Skeletal muscle cell (primary cell): ENCODE measurements at regions not wholly inside any gene's neighbourhood (a gene's known extent, or its start where the extent isn't known, plus 50 kb on each side); places are given as distances from the start of the nearest gene placed in this dataset.
"Not testable (repeated sequence)": the region's sequence is repeated elsewhere in the genome, so short reads cannot be mapped to it uniquely, and the experiment has no call there.

Experiments
- DNase-seq: peaks from one replicate; pipeline ENCODE4 v3.0.0-alpha.2; 2010; ENCODE audit warnings: low read depth
- H3K4me3 ChIP-seq: 2 replicates; pipeline ENCODE4 v1.5.1; 2011; ENCODE audit warnings: low read depth, mild to moderate bottlenecking, control low read depth, low read length, moderate library complexity

DNA sequence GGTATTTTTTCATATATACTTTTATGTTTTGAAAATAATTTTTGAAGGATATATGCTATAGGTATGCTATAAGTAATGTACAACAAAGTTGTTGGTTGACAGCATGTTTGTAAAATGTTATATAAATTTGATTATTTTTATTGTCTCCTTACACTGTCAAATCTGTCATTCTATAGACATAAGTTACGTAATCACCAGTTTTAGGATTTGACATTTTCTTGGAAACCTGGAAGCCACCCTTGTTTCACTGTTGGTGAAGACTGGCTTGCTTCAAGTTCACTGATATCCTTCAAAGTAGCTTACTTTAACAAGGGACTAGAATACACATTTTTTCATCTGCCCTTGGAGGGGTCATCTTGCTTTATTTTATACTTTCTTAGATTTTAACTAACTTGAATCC, 1288.6 kb upstream of the EYS start:
- no peak for DNase-seq
- no peak overlapping the region for H3K4me3 ChIP-seq

DNA sequence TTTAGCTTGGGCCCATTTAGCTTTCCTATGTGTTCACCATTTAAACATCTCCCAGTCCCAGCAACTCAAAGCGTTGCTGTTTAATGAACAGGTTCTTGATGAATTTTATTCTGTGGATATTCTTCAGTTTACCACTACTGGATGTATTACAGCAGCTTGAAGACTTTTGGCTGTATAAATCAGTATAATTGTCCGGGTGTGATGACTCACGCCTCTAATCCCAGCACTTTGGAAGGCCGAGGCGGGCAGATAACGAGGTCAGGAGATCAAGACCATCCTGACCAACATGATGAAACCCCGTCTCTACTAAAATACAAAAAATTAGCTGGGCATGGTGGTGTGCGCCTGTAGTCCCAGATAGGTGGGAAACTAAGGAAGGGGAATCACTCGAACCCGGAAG, 1286.7 kb upstream of the EYS start:
- H3K4me3 ChIP-seq, DNase-seq: not testable (repeated sequence)

DNA sequence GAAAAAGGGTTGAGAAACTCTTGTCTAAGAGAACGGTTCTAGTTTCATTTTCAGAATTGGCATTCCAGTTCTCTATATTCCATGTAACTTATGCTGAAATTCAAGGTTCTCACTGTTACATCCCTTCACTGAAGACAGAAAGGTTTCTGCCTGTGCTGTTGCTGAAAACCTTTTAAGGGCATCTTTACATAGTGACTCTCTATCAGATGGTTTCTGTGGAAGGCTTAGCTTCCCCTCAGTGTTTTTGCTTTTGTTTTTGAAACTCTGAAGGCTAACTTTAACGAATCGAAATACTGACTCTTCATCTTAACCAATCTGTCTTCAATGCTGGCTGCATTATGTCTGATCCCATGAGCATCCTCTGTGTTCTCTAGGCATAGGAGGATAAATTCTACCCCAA, 1286.2 kb upstream of the EYS start:
- DNase-seq = no peak
- no peak overlapping the region for H3K4me3 ChIP-seq

DNA sequence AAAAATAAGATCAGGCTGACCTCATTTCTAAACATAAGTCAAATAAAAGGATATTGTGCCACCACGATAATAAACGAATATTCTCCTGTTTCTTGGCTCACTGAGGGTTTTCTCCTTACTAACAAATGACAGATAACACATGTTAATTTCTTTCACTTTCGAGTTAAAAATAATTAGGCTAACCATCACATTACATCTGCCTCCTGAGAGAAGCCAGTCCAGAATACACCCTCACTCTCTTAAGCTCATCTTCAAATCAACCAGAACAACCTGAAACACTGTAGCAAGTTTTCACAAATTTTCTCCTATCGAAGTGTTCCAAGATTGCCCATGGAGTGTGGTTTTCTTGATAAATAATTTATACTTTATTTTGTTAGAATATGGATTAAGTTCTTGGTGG, 1285.6 kb upstream of the EYS start:
- DNase-seq = no peak
- no peak overlapping the region for H3K4me3 ChIP-seq

DNA sequence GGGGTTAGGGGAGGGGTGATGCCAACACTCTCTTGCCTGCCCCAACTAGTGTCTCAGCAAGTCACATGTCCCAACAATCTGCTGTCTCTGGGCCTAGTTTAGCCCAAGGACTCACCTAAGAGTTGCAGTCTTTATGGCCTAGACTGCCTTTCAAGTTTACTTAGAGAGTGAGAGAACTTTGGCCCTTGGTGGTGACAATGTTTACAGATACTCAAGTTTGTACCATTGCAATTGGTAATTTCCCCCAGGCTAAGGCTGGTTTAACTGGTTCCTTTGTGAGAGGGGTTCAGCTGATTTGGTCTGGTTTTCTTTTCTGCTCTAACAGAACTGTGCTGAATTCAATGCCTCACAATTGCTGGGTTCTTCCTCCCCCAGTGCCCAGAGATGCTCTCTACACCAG, 1279.9 kb upstream of the EYS start:
- DNase-seq = no peak
- H3K4me3 ChIP-seq = no peak overlapping the region

DNA sequence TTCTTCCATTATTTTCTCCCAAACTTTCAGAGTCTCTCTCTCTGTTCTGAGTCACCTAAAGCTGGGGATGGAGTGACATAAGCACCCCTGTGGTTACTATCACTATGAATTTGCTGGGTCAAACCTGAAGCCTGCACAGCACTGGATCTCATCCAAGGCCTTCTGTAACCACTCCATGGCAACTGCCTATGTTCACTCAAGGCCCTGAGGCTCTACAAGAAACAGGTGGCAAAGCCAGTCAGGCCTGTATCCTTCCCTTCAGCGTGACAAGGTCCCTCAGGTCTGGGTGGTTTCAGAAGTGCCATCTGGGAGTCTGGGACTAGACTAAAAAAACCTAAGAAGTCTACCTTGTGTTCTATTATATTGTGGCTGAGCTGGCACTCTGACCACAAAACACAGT, 1278.8 kb upstream of the EYS start:
- no peak for DNase-seq
- H3K4me3 ChIP-seq = no peak overlapping the region

DNA sequence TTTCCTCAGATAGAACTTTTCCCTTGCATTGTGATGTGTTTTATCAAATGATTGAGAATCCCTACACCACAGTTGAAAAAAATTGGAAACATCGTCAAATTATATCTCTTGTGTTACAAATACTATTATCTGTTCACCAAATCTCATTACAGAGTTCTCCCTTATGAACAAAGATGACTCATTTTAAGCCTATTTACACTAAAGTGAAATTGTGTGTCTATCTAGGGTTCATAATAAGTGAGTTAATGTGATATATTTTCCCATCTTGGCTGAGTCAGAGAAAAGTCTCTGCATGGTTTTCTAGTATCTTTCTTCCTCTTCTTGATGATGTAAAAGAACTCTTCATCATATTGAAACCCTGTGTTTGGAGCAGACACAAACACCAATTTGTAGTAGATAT, 1263.3 kb upstream of the EYS start:
- DNase-seq = no peak
- H3K4me3 ChIP-seq = no peak overlapping the region

DNA sequence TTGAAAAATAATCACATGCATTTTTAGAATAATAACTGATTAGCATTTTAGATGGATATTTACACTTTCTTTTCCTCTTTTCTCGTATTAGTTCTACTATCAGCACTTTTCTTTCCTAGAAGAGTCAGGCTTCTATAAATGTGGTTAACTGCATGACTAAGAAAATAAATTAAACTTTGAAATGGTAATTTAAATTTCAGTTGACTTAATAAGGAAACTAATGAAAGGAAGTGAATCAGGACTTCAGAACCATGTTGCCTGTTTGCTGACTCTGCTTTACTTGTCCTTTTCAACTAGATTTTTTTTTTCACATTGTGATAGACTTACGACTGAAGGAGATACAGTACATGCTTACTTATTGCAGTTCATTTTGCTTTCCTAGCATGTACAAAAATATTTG, 1258.2 kb upstream of the EYS start:
- no peak overlapping the region for H3K4me3 ChIP-seq
- no peak for DNase-seq

DNA sequence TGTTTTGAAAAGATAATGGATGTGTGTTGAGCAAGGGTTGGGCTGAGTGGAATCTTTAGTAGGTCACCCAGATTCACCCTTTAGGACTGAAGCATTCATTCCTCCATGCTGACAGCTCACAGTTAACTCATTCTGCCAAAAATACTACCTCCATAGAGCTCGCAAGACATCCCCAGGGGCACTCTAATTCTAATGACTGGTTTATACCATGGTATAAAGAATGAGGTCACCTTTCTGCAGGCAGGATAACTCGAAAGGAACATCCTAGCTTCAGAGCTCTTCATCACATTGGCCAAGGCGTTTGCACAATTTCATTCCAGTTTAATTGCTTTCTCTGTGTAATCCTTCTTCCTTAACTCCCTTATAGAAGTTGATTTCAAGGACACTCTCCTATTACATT, 1257.2 kb upstream of the EYS start:
- DNase-seq = peak; percentile 47
- no peak overlapping the region for H3K4me3 ChIP-seq

DNA sequence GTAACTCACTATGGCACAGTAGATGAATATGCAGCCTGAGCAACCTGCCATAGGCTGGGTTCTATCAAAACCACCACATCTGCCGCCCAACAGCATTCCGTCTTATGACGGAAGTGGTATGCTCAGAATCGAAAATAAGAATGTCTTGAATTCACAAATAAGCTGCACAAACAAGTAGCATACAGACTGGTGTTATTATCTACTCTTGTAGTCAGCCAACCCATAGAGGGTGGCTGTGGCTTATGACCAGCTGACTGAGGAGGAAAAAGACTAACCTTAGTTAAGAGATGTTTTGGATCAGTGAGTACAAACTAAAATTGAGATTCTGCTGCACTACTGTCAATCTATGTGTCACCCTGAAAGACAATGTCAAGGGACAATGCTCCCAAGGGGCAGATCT, 1255.1 kb upstream of the EYS start:
- no peak overlapping the region for H3K4me3 ChIP-seq

DNA sequence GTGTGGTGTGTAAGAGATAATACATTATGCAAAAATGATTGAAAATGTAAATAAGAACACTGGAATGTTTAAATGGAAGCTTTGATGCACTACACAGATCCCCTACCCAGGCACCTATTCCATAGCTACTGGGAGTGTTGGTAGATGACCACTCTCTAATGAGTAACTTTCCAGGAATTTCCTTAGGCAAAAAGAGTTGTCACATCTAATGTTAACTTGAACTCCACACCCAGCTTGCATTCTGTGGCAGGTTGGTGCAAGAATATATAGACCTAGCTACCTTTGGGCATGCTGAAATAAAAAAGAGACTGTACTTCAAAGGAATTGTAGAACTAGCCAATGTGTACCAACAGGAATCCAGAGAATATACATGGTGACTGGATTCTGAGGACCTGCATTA, 1254.2 kb upstream of the EYS start:
- H3K4me3 ChIP-seq = no peak overlapping the region
- no peak for DNase-seq

More for the DNA sequence above, 1255.1 kb upstream of the EYS start:
- no peak for DNase-seq

DNA sequence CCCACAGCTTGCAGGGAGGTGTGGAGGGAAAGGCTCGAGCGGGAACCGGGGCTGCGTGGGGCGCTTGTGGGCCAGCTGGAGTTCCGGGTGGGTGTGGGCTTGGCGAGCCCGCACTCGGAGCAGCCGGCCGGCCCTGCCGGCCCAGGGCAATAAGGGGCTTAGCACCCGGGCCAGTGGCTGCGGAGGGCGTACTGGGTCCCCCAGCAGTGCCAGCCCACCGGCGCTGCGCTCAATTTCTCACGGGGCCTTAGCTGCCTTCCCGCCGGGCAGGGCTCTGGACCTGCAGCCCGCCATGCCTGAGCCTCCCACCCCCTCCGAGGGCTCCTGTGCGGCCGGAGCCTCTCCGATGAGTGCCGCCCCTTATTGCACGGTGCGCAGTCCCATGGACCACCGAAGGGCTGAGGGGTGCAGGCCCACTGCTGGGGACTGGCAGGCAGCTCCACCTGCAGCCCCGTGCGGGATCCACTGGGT, 1242.2 kb upstream of the EYS start:
- DNase-seq = no peak

DNA sequence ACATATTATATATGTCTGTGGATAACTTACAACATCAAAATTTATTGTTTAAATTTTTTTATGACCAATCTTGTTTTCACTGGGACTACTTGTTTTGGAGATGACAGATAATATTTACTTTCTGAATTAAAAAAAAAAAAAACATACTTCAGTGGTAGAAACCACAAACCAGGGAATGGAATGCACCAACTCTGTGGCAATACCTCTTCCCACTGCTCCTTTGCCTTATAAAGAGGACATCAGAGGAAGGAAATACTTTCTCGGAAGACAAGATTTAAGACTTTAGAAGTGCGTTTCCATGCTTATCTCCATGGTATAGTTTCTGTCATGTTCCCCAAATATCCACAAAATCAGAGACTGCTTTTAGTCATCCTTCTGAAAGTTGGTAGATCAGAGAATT, 1241.1 kb upstream of the EYS start:
- peak; percentile 18 for DNase-seq
- H3K4me3 ChIP-seq = no peak overlapping the region

More for the DNA sequence above, 1242.2 kb upstream of the EYS start:
- H3K4me3 ChIP-seq = no peak overlapping the region

DNA sequence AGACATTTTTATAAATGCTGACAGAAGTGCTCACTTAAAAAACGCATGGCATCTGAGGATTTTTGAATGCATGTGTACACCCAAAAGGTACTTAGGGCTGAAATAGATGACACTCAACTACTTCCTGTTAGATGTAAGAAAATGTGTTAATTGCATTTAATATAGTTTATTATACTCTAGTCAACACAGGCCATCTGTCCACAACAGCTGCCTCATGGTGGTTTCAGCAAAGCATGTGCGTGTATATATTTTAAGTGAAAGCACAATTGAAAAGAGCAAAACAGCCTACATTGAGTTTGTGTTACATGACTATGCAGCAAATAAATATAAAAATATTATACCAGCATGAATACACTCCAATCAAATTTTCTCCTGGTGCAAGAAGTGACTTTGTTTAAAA, 1233.0 kb upstream of the EYS start:
- DNase-seq = no peak
- H3K4me3 ChIP-seq = no peak overlapping the region

DNA sequence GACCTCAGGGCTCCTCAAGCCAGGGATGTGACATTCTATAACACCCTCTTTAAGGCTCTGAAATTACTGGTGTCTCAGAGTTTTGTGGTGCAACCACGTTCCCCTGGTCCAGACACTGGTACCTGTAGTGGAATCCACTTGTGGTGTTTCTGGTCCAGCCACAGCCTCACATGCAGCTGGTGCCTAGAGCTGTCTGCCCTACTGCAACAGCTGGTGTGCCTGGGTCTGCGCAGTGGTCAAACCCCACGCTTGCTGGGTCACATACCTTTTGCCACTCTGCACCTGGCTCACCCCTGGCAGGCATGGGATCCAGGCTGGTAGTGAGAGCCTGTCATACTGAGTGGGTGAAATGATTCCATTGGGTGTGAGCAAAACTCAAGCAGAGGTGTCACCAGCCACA, 1230.2 kb upstream of the EYS start:
- DNase-seq = no peak
- no peak overlapping the region for H3K4me3 ChIP-seq

DNA sequence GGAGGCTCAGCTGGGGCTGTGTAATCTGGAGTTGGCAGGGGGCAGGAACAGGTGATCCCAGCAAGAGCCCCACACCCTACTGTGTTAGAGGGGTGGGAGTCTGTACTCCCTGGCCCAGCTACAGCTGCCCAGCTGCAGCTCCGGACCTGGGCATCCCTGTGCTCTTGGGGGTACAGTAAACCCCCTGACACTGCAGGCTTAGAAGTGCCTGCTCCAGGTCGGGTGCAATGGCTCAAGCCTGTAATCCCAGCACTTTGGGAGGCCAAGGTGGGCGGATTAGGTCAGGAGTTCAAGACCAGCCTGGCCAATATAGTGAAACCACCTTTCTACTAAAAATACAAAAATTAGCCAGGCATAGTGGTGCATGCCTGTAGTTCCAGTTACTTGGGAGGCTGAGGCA, 1228.6 kb upstream of the EYS start:
- no peak for DNase-seq
- no peak overlapping the region for H3K4me3 ChIP-seq

DNA sequence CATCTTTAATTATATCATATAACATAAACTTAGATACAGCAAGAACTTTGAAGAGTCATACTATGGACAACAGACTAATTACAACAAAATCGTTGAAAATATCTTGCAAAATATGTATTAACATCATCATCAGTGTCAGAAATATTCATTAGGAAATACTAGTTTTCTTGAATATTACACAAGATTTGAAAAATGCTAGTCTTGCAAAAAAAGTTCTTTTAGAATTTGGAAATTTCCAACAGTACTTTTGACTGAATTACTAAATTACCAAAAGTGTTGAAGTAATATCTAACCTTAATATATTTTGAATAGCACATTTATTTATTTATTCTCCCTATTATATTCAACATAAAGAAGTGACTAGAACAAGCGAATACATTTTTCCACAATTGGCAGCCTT, 1224.8 kb upstream of the EYS start:
- no peak for DNase-seq
- no peak overlapping the region for H3K4me3 ChIP-seq

DNA sequence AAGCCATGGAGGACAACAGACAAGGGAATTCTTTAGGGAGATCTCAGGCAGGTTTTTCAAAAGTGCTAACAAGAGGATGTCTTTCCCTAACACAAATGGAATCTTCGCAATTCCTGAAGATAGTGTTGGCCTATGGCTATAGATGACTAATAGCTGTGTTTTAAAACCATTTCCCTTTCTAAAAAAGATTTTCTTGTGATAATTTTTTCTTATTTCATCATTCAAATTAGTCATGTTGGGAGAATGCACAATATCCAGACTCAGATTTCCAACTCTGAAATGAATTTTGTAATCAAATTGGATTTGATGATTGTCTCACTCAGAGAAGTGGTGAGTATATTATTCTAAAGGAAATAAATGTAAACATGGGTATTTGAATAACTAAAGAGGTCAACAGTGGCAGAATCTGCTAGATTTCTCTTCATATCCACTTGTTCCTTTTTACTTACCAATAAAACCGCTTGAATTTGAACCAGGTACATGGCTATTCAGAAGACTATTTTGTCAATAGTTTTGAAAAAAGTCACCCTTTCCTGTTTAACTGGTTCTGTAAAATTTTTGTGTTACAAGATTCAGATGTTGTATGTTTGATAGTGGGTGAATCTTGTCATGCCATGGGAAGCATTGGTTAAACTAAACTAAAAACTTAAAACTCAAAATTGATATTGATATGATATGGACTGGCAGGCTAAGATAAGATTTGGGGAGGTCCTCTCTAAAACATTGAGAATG, 1223.7 kb upstream of the EYS start:
- H3K4me3 ChIP-seq = no peak overlapping the region
- peak; percentile 25 for DNase-seq

DNA sequence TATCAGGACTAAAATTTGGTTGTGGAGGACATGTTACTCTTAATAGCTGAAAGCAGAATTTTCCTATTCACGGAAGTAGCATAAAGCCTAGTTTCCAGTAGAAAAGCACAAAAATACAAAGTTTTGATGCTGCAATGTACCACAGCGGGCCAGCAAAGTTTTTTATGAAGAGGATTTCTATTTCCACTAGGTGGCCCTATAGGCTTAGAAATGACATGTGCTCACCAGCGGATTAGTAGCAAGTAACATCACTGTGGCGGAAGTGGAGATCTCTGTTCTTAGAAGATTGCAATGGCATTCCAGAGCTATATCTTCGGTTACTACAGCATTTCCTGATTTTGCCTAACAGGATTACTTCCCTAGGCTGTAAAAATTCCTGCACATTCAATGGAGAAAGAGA, 1219.0 kb upstream of the EYS start:
- H3K4me3 ChIP-seq = no peak overlapping the region
- DNase-seq = peak; percentile 6

DNA sequence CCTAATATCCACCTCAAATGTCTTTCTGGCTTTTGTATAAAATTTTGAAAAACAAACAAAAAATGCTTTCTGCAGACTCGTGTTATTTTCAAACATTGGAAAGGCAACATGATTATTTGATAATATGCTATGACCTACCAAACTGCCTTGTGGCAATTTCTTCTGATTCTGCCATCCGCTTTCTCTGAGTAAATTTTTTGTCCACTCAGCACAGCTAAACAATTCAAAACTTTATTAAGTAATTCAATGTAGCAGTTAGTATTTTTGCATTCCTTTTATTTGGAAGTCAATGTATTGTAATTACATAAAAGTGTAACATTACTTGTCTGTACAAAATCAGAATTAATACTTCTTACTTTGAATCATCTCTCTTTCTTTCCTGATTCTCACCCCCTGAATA, 1206.6 kb upstream of the EYS start:
- no peak overlapping the region for H3K4me3 ChIP-seq
- DNase-seq = no peak

DNA sequence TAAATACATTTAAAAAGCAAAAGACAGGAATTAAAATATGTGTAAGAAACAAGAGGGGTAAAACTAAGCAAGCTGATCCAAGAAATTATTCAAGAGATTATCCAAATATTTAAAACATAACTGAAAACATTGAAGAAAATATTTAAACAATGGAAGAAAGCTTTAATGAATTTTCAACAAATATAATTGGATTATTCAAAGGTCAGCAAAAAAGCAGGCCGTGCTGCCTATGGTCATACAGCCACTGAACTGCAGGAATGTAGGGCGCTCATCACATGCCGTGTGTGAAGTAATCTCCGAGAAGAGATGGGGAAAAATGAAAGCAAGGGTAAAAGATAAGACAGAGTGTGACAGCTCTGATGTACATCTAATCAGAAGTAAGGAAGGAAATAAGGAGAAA, 1195.4 kb upstream of the EYS start:
- H3K4me3 ChIP-seq = no peak overlapping the region
- no peak for DNase-seq
